ENCODE measurements at regions not wholly inside any gene's neighbourhood (a gene's known extent, or its start where the extent isn't known, plus 50 kb on each side); places are given as distances from the start of the nearest gene placed in this dataset.
A peak's percentile ranks its signal among the peaks of the same experiment; 100 is the strongest.

DNA sequence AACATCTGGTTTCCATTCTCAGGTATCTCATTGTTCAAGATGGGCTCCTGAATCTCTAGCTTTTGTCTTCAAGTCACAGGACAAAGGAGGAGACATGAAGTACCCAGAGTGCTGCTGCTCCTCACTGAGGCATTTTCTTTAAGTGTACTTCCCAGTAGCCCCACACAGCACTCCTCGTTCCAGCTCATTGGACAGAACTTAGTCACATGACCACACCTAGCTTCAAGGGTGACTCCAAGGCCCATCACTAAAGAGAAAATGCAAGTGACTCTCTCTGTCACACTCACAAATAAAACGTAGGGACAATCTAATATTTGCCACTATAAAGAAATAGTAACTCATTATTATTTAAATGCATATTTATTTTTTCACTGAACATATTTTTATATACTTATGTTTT is 58.3 kb upstream of the NEUROD6 start:
- DNase-seq (ENCODE audit: low read depth), result no peak

DNA sequence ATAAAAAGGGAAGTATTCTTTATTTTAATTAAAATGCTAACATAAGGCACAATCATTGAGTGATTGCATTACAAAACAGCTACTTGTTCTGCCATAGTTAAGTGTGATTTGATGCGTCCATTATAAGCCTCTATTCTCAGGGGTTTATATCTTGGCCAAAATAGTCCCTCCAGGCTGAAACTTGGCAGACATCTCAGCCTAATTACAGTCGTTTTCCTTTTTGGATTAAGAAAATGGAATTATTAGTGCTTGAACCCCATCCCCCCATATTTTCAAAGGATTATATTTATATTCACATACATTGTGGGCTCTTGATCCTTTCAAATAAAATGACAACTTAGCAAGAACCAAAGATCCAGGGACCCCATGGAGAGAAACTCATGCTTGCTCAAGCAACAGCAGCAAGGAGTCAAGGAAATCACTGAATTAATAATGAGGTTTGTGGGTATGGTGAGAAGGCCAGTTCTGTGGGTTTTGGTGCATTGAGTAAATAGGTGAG is 66.7 kb upstream of the NEUROD6 start:
- DNase-seq (ENCODE audit: low read depth), result no peak

DNA sequence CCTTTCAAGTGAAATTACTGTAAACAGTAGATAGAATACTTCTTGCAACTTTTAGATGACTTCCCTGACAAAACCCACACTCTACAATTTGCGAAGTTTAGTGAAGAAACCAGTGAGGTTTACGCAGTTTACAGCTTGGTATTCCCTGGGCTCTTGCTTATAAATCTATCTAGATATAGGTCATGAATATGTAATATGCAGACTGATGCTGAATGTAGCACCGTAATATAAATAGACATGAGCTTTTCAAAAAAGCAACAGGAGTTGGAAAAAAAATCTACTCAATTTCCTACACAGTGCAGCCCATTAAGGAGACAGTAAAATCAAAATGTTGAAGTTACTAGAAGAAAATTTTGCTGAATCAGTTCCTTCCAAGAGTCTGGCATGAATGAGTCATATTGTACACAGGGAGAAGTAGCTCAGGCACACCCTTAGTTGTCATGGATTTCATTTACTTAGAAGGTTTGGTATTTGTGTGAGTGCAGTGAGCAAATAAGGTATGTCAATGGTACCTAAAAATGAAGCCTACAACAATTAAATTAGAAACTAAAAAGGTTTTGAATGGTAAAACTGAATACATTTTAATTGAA is 67.7 kb upstream of the NEUROD6 start:
- peak; percentile 23 for DNase-seq (ENCODE audit: low read depth)

DNA sequence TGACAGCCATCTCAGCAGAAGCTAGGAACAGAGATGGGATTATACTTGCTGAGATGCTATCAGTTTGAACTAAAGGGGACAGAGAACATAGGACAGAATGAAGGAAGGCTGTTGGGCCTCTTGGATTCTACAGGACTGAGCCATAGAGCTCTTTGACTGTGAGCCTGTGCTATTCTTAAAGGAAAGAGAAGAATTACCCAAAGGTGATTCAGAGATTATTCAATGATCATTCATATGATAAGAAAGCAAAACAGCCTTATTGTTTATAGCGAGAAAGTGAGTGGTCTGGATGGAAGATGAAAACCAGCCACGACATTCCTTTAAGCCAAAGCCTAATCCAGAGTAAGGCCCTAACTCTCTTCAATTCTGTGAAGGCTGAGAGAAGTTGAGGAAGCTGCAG is 69.7 kb upstream of the NEUROD6 start:
- DNase-seq (ENCODE audit: low read depth), result no peak

DNA sequence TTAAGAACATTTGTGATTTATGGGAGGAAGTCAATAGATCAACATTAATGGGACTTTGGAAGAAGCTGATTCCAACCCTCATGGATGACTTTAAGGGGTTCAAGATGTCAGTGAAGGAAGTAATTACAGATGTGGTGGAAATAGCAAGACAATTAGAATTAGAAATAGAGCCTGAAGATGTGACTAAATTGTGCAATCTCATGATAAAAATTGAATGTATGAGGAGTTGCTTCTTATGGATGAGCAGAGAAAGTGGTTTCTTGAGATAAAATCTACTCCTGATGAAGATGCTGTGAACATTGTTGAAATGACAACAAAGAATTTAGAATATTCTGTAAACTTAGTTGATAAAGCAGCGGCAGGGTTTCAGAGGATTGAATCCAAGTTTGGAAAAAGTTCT is 70.9 kb upstream of the NEUROD6 start:
- no peak for DNase-seq (ENCODE audit: low read depth)

DNA sequence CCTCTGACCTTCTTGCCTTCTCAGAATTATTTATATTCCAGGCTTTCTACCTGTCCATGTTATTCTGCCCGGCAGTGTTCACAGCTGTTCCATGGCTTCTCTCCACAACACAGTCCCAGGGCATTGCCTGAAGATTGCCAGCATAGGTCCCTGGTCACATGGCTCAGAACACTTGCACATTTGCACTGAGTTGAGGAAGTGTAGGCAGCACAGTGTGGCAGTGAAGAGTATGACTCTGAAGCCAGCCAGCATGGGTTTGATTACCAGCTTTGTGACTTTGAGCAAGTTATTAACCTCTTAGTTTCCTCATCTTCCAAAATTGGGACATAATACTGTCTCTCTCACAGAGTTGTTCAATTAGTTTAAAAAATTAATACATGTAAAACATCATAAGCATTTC is 73.2 kb upstream of the NEUROD6 start:
- DNase-seq (ENCODE audit: low read depth), result no peak

DNA sequence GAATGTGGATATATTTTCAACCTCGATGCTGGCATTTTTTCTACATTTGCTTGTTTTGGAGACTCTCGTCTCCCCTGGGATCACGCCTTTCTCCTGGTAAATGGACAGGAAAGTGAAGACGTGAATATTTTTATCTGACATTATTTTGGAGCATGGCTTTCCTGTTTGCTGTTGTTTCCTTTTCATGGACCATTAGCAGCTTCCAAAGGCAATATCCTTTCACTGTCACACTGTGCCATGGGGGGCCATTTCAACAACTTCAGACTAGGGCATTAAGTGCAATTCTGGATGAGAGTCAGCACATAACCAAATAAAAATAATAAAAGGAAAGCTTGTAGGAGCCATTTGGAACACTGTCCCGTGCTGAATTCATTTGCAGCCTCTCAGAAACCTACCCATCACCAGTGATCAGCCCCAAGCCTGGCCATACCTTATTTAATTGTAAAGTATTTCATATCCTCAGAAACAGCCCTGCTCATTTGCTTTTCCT is 75.9 kb upstream of the NEUROD6 start:
- no peak for DNase-seq (ENCODE audit: low read depth)

DNA sequence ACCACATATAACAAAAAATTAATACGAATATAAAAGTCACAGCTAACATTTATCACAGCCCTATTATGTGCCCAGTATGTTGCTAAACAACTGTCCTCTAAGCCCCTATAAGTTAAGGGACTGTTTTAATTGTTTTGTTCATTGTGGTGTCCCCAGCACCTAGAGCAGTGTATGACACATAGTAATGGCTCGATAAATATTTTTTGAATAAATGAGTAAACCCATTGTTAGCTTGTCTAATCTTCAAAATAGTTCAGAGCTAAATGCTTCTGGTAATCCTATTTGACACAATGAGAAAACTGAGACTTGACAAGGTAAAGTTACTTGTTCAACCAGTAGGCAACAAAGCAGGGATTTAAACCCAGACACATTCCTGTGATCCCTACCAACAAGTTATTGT is 78.4 kb upstream of the NEUROD6 start:
- DNase-seq (ENCODE audit: low read depth), result no peak

DNA sequence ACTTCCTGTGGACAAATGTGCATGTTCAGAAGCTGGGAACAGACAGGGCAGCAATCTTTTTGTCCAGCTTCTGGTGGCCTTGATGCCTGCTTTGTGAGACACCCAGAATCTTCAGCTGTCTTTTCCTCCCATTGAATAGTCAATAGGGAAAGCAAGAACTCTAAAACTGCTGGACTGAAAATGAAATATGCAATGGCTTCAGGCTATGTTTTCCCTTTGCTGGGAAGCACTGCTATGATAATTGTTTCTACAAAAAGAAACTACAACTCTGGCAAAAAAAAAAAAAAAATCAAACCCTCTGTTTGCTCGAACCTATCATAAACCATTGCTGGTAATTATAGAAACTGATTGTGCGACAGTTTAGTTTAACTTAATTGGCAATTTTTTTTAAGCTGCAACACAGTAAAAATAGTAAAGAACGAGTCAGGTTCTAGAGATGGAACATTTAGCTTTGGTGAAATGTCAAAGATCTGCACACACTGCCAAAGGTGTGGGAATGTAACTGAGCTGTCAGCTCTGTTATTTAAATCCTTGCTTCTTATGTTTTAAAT is 79.1 kb upstream of the NEUROD6 start:
- no peak for DNase-seq (ENCODE audit: low read depth)

DNA sequence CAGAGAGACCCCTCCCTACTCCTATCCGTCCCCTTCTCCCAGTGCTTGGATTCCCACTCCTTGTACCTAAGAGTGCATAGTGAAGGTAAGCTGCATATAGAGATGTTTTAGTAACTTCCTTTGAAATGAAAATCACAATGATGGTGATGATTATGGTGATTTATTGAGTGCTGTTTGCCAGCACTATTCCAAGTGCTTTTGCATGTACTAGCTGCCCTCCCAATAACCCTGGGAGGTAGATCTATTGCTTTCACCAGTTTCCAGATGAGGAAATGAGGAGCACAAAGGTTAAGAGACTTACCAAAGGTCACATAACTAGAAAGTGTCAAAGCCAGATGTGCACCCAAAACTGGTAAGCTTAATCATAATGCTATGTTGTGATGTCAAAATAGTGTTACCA is 80.4 kb upstream of the NEUROD6 start:
- DNase-seq (ENCODE audit: low read depth), result no peak

DNA sequence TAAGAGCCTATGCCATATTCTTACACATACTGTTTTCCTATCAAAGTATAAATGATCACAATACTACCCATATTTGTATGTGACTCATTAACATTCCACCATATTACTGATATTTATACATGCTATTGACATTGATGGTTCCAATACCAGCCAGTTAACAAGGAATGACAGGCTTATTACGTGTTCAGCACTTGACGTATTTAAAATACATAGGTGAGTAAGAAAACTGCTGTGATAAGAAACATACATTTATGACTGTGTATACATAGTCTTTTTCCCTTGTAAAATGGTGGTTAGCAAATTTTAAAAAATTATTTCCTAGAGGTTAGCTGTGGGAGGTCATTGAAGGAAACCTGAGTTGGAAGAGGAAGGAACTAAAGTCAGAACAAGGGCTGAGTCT is 81.1 kb upstream of the NEUROD6 start:
- no peak for DNase-seq (ENCODE audit: low read depth)

DNA sequence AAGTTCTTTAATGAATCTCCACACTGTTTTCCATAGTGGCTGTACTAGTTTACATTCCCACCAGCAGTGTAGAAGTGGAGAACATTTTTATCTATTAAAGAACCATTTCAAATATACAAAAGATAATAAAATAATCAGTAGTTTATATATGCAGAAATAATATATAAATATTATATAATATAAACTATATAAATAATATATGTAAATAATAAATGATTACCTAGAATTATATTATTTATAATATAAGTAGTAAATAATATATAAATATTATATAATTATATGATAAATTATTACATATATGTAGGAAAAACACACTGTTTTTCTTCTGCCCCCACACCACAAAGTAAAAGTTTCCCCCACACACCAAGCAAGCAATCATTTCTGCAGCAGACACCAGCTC is 83.5 kb upstream of the NEUROD6 start:
- no peak for DNase-seq (ENCODE audit: low read depth)

DNA sequence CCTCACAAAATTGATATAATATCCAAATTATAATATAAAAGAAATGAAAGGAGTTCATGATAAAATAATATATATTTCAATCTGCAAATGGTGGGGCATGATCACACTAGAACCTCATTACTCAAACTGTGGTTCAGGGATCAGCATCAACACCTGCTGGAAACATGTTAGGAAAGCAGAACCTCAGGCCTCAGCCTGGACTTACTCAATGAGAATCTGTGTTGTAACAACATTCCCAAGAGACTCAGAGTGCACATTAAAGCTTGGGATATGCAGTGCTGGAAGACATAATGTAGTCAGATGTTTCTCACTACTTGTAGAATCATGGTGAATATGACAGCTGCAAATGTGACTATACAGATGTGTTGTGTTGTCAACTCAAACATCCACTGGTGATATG is 81.7 kb upstream of the ITPRID1 start:
- DNase-seq (ENCODE audit: low read depth), result no peak

DNA sequence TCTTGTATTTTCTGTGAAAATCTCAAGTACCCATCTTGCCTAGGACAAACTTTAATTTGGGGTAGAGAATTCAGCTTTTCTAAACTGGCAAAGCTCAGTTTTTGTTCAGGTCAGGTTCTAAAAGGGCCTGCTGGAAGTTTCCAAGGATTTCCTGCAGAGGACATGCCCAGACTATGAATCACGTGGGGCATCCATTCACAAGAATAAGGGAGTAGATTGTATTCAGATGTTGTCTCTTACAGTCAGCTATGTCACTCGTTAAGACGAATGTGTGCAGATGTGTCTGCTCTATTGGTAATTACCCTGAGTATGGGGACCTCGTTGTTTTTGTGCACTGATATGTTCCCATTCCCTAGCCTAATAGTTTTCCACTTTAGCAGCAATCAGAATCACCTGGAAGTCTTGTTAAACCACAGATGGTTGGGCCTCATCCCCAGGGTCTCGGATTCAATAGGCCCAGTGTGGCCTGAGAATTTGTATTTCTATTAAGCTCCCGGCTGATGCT is 81.0 kb upstream of the ITPRID1 start:
- peak; percentile 20 for DNase-seq (ENCODE audit: low read depth)

DNA sequence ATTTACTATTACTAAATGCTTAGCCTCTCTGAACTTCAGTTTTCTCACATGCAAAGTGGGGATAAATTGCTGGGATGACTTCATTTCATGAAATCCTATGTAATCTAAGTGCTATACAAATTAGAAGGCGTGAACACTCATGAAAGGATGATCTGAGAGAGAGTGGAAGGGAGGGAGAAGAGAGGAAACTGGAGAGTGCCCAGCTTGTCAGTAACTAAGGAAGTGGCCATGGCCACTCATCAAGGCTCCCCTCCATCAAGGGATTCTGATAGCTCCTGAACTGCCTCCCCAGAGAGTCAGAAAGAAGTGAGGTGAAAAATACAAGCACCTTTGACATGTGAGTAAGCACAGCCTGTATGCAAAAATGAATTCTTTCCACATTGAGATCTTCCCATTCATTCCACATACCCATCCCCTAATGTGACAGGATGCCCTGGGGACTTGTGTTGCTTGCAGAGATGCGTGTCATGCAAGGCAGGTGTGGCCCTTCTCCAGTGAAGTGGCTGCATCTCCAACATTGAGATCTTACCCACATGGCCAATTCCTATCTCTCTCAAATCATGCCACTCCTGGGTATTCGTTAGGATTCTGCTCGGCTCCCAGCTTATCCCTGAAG is 76.5 kb upstream of the ITPRID1 start:
- no peak for DNase-seq (ENCODE audit: low read depth)

DNA sequence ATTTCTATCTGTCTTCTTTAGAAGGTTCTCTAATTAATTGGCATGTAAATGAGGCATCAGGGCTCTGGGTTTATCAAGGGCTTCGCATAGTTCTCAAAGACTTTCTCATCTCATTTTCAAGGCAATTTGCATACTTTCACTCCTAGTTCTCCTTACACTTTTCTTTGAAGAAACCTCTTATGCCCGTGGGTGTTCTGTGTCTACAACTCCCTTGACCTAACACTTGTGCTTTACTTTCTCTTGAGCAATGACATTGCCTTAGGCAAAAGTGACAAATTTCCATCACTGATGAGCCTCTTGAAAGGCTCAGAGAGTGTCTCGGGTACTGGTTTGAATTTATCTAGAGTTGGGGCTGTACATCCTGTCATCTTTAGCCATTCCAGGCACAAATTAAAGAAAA is 74.7 kb upstream of the ITPRID1 start:
- DNase-seq (ENCODE audit: low read depth), result no peak

DNA sequence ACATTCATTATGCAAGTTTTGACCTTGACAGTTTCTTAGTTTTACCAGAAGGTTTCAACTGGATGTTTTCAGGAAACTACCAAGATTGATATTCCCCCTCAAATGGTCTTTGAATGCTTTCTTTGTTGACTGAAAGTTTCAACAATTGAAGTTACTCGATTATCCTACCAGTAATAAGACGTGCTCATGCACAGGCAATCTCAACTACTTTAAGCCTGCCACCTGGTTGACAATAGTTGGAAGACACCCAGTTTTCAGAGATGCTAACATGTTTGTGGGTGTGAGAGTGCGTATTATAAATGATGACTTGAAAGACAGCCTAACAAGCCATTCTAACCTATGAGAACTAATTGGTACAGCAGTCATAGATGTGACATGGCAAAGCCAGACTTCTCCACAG is 73.4 kb upstream of the ITPRID1 start:
- DNase-seq (ENCODE audit: low read depth), result no peak

DNA sequence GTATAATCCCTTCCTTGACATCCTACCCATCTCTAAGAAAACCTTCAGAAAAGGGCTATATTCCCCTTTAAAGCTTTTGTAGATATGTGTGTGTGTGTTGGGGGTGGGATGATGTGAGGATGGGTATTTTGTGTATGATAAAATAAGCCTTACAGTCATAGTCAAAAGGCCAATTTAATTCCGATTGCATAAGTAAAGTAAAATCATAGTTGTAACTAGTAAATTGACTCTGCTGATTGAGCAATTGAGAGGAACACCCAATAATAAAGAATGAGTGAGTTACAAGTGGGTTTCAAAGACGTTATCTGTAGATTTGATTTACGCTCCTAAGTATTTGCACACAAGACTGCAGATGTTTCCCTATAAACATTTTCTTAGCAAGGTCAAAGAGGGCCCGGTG is 71.3 kb upstream of the ITPRID1 start:
- no peak for DNase-seq (ENCODE audit: low read depth)

DNA sequence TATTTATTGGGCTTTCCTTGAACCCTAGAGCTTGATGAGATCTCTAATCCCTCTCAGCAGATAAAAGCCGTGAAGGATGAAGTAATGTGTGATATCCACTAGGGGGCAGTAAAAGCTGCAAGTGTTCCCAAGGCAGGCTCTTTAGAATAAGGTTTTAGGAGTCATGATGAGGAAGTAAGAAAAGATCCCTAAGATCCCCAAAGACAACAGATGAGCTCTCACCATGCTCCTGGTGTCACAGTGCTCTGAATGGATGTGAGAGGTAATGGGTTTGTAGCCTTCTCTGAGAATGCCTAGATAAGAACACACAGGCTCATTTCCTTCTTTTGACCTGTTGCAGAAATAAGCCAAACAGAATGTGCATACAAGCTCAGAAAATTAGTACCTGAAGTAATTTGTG is 70.4 kb upstream of the ITPRID1 start:
- peak; percentile 55 for DNase-seq (ENCODE audit: low read depth)

DNA sequence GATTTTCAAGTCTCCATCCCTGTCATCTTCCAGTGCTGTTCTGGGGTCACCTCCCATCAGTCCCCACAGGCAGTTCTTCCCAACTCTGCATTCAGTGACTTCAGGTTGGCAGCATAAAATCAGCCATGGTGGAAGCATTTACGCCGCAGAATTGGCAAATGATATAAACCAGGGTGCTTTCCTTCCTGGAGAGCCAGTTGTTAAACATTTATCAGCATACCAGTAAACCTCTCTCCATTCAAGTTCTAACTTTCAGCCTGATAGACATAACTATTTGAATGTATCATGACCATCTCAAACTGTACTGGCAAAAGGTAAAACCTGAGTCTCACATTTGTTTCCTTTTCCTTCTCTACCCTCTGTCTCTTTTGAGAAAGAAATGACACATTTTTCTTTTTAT is 69.7 kb upstream of the ITPRID1 start:
- no peak for DNase-seq (ENCODE audit: low read depth)

DNA sequence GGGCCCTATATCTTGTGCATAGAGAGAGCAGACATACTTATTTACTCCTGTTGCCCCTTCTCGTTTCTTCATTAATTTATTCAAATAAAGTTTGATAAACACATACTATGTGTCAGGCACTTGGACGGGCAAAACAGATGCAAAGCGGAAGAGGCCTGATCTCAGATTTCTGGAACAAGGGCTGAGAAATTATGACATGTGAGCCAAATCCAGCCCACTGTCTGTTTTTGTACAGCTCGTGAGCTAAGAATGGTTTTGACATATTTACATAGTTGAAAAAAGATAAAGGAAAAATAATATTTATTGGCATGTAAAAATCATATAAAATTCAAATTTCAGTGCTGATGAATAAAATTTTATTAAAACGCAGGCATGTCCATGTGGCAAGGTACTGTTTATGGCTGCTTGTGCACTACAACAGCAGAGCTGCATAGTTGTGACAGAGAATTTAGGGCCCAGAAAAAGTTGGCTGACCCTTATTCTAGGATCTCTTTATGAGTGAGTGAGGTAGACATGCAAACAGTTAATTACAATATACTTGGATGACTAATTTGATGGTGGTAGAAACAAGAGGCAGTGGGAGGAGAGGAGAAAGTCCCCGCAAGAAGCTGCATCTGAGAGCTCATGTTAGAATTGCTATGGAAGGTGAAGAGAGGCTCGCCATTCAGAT is 68.1 kb upstream of the ITPRID1 start:
- no peak for DNase-seq (ENCODE audit: low read depth)

DNA sequence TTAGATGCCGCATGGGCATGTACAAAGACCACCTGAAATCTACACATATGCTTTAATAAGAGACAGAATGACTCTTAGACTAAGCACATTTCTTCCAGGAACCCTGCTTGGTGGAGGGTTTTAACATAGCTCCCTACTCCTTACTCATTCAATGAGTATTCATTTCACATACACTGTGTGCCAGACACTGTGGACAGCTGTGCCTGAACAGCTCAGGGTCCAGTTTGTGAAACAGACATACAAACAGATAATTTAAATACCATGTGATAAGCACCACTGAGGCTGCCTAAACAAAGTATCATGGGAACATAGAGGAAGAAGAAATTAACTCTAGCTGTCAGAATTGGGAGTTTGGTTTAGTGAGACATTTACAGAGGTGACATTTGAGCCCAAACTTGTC is 65.2 kb upstream of the ITPRID1 start:
- DNase-seq (ENCODE audit: low read depth), result no peak

DNA sequence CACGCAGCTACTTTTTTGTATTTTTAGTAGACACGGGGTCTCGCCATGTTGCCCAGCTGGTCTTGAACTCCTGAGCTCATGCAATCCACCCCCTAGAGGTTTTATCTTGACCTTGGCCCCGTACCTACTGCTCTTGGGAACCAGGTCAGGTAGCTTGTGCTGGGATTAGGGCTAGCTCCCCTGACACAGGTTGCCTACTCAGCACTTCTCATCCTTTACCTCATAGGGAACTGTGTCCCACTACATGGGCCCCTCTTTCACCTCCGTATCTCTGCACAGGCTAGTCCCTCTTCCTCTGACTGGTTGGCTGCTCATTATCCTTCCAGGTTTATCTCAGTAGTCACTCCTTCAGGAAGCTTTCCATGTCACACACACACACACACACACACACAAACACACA is 58.0 kb upstream of the ITPRID1 start:
- DNase-seq (ENCODE audit: low read depth), result no peak

Measured in EH (cell line).